ENCODE measurements at regions not wholly inside any gene's neighbourhood (a gene's known extent, or its start where the extent isn't known, plus 50 kb on each side); places are given as distances from the start of the nearest gene placed in this dataset.

- no peak for DNase-seq (ENCODE audit: low spot score)
- TF ChIP-seq CTCF (IDR thresholded peaks at IDR 0.05; ENCODE audit: borderline replicate concordance, control extremely low read depth, extremely low read depth, insufficient read depth, missing control alignments): no peak
- in situ Hi-C loops (cut with MboI; ENCODE audit: low sequenced_read_pairs, unreplicated experiment): no loop called here
Measured at GRCh38 chr5:73319036-73319435, 129.5 kb downstream of the FOXD1 start.

- DNase-seq (ENCODE audit: low spot score): no peak
- no peak for TF ChIP-seq CTCF (IDR thresholded peaks at IDR 0.05; ENCODE audit: borderline replicate concordance, control extremely low read depth, extremely low read depth, insufficient read depth, missing control alignments)
- in situ Hi-C loops (cut with MboI; ENCODE audit: low sequenced_read_pairs, unreplicated experiment): no loop called here
Measured at GRCh38 chr5:73318308-73318719, 130.3 kb downstream of the FOXD1 start.

- TF ChIP-seq CTCF (IDR thresholded peaks at IDR 0.05; ENCODE audit: borderline replicate concordance, control extremely low read depth, extremely low read depth, insufficient read depth, missing control alignments): no peak
- in situ Hi-C loops (cut with MboI; ENCODE audit: low sequenced_read_pairs, unreplicated experiment): no loop called here
- no peak for DNase-seq (ENCODE audit: low spot score)
Measured at GRCh38 chr5:73317523-73317922, 131.1 kb downstream of the FOXD1 start.

- no peak for DNase-seq (ENCODE audit: low spot score)
- TF ChIP-seq CTCF (IDR thresholded peaks at IDR 0.05; ENCODE audit: borderline replicate concordance, control extremely low read depth, extremely low read depth, insufficient read depth, missing control alignments): no peak
- in situ Hi-C loops (cut with MboI; ENCODE audit: low sequenced_read_pairs, unreplicated experiment): no loop called here
Measured at GRCh38 chr5:73314395-73315257, 134.0 kb downstream of the FOXD1 start.

- TF ChIP-seq CTCF (IDR thresholded peaks at IDR 0.05; ENCODE audit: borderline replicate concordance, control extremely low read depth, extremely low read depth, insufficient read depth, missing control alignments): no peak
- DNase-seq (ENCODE audit: low spot score): no peak
- in situ Hi-C loops (cut with MboI; ENCODE audit: low sequenced_read_pairs, unreplicated experiment): no loop called here
Measured at GRCh38 chr5:73312872-73313510, 135.6 kb downstream of the FOXD1 start.

GRCh38 chr5:73312146-73312871 lies 136.3 kb downstream of the FOXD1 start:
- no peak for DNase-seq (ENCODE audit: low spot score)
- in situ Hi-C loops (cut with MboI; ENCODE audit: low sequenced_read_pairs, unreplicated experiment): no loop called here
- no peak for TF ChIP-seq CTCF (IDR thresholded peaks at IDR 0.05; ENCODE audit: borderline replicate concordance, control extremely low read depth, extremely low read depth, insufficient read depth, missing control alignments)

Measured in GM13976 (cell line).